AML-193 (cell line): ENCODE measurements at regions not wholly inside any gene's neighbourhood (a gene's known extent, or its start where the extent isn't known, plus 50 kb on each side); places are given as distances from the start of the nearest gene placed in this dataset.

ENCODE experiments used
- DNase-seq, 2 experiments: peaks; one replicate each; lab custom pipeline; 2025; lab: John Stamatoyannopoulos, UW

GRCh38 chr3:66748175-66748876 lies 247.5 kb upstream of the LRIG1 start:
- no peak for DNase-seq

GRCh38 chr3:66751842-66752241 lies 246.3 kb upstream of the KBTBD8 start:
- DNase-seq: no peak

DNA sequence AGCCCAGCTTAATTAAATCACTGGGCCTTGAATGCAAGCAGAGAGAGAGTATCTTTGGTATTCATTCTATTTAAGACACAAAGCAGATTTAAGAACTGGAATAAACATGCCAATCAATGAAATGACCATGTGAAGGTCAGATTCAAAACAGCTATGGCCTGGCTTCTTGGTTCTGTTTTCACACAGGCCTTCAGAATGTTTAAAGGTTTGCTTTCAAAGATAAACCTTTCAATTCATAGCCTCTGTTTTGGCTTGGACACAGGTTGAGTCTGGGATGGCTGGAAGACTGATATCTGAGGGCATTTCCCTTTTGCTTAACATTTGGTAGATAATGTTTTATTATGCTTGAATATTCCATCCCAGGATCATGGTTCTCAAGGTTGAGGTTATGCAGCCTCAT lies 244.4 kb upstream of the KBTBD8 start:
- no peak for DNase-seq

DNA sequence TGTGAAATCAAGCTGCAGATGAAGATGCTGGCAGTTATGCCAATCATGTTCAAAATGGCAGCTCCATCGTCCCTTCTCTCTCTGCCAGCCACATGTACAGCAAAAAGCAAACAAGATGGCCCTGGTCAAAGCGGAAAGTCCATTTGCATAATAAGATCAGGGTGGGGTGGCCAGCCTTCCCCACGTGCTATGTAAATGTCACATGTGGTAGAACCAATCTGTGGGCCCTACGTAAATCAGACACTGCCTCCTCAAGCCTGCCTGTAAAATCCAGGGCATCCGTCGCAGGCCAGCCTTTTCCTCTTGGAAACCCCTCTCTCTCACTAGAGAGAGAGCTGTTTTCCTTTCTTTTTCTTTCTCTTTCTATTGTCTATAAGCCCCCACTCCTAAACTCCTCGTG lies 243.5 kb upstream of the KBTBD8 start:
- no peak for DNase-seq

DNA sequence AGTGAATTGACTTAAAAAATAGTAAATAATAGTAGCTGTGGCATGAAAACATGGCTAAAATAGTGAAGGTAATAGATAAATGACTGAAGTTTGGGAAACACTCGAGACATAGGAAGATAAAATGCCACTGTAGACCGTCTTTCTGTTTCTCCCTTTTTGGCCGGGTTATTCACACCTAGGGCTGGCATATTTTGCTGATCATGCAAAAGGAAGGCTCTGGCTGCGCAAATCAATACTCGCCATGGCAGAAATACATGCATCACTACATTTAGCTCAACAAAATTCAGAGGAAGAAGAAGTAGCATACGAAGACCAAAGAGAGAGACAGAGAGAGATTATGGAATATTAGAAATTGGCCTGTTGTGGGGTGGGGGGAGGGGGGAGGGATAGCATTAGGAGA lies 242.2 kb upstream of the KBTBD8 start:
- DNase-seq: no peak

GRCh38 chr3:66756468-66757036 lies 241.6 kb upstream of the KBTBD8 start:
- no peak for DNase-seq

DNA sequence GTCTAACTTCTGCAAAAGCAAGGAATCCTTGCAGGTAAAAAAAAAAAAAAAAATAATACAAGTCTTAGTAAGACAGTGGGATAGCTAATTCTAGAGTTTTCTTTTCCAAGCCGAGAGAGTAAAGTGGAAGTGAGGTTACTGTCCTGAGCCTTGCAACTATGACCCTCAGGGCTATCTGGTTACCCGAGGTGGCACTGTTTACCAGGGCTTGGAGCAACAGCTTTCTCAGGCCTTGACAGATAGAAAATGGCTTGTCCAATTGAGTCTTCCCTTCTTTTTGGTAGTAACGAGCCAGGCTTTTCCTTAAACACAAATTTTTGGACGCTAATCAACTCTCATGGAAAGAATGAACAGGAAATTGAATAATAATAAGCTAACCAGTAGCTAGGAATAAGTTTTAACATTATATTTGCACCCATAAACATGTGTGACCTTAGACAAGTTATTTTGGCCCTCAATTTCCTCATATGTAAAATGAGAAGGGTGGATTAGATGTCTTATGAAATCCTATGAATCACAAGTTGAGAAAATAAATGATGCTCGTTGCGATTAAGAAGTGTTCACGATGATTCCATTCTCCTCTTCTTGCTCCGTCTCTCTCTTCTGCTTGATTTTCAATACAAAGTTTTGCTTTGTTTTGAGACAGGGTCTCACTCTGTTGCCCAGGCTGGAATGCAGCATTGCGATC lies 236.9 kb upstream of the KBTBD8 start:
- no peak for DNase-seq

DNA sequence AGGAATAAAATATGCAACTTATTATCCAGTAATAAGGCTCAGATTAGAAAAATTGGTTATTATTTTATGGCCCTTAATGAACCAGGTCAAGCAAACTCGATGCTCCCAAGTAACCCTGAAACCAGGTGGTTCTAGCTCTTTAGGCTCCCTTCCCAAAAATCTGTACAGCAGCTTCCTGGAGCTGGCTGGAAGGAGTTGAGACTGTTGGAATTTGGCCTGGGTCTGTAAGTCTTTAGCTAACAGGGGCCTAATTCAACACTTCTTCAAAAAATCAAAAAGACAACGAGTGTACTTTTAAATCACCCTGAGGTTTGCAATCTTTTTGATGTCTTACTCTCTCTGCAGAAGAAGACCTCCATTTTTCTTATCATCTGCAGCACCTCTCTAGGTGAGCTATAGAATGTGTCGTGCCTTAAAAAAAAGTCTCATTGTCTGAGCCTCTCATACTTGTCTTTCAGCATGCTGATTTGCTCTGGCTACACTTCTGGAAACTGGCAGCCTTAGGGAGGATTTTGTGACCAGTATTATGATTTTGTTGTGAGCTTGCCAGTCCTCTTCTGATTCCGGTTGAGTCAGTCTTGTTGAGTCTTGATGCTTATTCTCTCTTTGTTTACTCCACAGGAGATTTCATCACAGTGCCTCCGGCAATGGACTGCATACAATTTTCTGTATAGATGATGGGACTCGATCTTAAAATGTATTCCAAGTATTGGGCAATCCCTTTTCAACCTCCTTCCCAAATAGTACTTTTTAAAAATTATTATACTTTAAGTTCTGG lies 235.0 kb upstream of the KBTBD8 start:
- DNase-seq: no peak

GRCh38 chr3:66778107-66778506 lies 220.0 kb upstream of the KBTBD8 start:
- no peak for DNase-seq

- no peak for DNase-seq
Measured at GRCh38 chr3:66778777-66779176, 219.3 kb upstream of the KBTBD8 start.

DNA sequence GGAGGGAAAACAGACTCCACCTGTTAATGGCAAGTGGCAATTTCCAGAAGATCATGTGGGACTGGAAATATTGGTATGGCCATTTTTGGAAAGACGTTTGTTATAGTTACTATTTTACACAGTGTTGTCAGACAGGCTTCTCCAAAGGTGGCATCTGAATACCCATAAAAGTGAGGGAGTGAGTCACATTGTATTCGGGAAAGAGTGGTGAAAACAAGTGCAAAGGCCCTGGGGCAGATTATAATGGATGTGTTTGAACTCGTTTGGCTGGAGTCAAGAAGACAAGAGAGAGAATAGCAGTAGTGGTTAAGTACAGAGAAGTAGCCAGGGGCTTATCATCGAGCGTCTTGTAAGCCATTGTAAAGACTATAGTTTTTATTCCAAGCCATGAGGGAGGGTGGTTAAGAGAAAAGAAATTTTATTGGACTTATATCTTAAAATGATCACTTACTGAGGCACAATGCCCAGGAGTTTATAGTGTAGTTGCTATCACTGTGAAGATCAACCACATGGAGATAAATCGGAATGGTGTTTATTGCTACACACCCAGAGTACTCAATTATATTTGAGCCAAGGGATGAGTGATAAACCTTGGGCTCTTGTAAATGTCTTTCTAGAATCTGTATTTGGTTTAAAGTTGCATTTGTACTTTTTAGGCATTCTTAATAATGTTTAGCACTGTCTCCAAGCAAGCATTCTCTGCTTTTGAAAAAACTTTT lies 212.8 kb upstream of the KBTBD8 start:
- no peak for DNase-seq

- DNase-seq: no peak
Measured at GRCh38 chr3:66789580-66790237, 208.4 kb upstream of the KBTBD8 start.

- DNase-seq: no peak
Measured at GRCh38 chr3:66792086-66792485, 206.0 kb upstream of the KBTBD8 start.

GRCh38 chr3:66795365-66795764 lies 202.7 kb upstream of the KBTBD8 start:
- DNase-seq: no peak

- no peak for DNase-seq
Measured at GRCh38 chr3:66796343-66796742, 201.8 kb upstream of the KBTBD8 start.

- no peak for DNase-seq
Measured at GRCh38 chr3:66797889-66798560, 200.1 kb upstream of the KBTBD8 start.

DNA sequence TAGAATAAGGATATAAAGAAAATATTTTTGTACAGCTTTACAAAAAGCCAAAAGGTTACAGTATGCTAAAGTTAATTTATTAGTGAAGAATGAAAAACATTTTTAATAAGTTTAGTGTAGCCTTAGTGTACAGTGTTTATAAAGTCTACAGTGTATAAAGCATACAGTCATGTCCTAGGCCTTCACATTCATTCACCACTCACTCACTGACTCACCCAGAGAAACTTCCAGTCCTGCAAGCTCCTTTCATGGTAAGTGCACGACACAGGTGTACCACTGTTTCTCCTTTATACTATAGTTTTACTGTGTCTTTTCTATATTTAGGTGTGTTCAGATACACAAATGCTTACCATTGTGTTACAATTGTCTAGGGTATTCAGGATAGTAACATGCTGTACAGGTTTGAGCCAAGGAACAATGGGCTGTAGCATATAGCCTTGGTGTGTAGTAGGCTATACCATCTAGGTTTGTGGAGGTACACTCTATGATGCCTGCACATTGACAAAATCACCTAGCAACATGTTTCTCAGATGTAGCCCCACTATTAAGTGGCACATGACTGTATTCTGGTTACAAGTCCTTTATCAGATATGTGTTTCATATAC lies 197.1 kb upstream of the KBTBD8 start:
- no peak for DNase-seq

GRCh38 chr3:66803206-66803605 lies 194.9 kb upstream of the KBTBD8 start:
- DNase-seq: no peak

- DNase-seq: no peak
Measured at GRCh38 chr3:66803721-66804695, 194.1 kb upstream of the KBTBD8 start.
